SU-DHL-6 (cell line): ENCODE measurements at regions not wholly inside any gene's neighbourhood (a gene's known extent, or its start where the extent isn't known, plus 50 kb on each side); places are given as distances from the start of the nearest gene placed in this dataset.

Experiments used
- CTCF ChIP-seq: fragments of 200-600 bp; sonication (generic); IDR thresholded peaks from one replicate; pipeline ENCODE4 v1.5.1; 2017; ENCODE audit warnings: antibody characterized with exemption, mild to moderate bottlenecking, low read length, moderate library complexity; ENCODE audit not compliant: insufficient read depth, poor library complexity, severe bottlenecking
- EZH2phosphoT487 ChIP-seq: fragments of 200-600 bp; sonication (generic), shearing (Covaris generic); conservative IDR thresholded peaks from 2 replicates; pipeline ENCODE4 v1.6.1; 2018; ENCODE audit warnings: mild to moderate bottlenecking, antibody characterized with exemption, low read length, moderate library complexity, mixed read lengths

DNA sequence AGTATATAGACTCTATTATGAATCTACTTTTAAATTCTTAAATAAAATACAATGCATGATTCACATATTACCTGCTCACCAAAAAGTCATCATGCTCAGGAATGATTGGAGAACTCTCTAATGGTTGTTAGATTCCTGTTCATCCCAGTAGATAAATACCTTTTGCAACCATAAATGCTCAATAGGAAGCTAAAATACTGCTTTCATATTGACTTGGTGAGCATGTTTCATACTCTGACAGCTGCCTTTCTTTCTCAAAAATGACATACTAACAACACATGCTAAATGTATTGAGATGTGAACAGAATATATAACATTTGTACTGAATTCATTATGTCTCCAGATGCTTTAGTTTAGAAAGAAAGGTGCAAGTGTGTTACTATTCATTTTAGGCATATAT lies 79.6 kb upstream of the SLCO6A1 start:
- TF ChIP-seq CTCF: no peak
- no peak for TF ChIP-seq EZH2phosphoT487
